ENCODE measurements at regions not wholly inside any gene's neighbourhood (a gene's known extent, or its start where the extent isn't known, plus 50 kb on each side); places are given as distances from the start of the nearest gene placed in this dataset.

- no peak for DNase-seq
Observed at GRCh38 chr2:238655974-238656722, 191.7 kb upstream of the TWIST2 start.

- no peak for DNase-seq
Observed at GRCh38 chr2:238657132-238658053, 190.5 kb upstream of the TWIST2 start.

- DNase-seq = no peak
Observed at GRCh38 chr2:238658054-238658407, 189.9 kb upstream of the TWIST2 start.

GRCh38 chr2:238658820-238659219 lies 189.1 kb upstream of the TWIST2 start:
- no peak for DNase-seq

GRCh38 chr2:238659231-238659630 lies 188.7 kb upstream of the TWIST2 start:
- no peak for DNase-seq

GRCh38 chr2:238663586-238663985 lies 184.3 kb upstream of the TWIST2 start:
- no peak for DNase-seq

GRCh38 chr2:238665919-238666318 lies 182.0 kb upstream of the TWIST2 start:
- DNase-seq = no peak

- no peak for DNase-seq
Observed at GRCh38 chr2:238666543-238666942, 181.3 kb upstream of the TWIST2 start.

- no peak for DNase-seq
Observed at GRCh38 chr2:238667008-238667407, 180.9 kb upstream of the TWIST2 start.

- DNase-seq = no peak
Observed at GRCh38 chr2:238667639-238668038, 180.2 kb upstream of the TWIST2 start.

- no peak for DNase-seq
Observed at GRCh38 chr2:238668426-238668825, 179.5 kb upstream of the TWIST2 start.

GRCh38 chr2:238669046-238669445 lies 178.8 kb upstream of the TWIST2 start:
- DNase-seq = no peak

- no peak for DNase-seq
Observed at GRCh38 chr2:238669581-238670080, 178.3 kb upstream of the TWIST2 start.

GRCh38 chr2:238670111-238670585 lies 177.7 kb upstream of the TWIST2 start:
- DNase-seq = no peak

- no peak for DNase-seq
Observed at GRCh38 chr2:238682536-238682935, 165.3 kb upstream of the TWIST2 start.

- DNase-seq = no peak
Observed at GRCh38 chr2:238684362-238685326, 163.2 kb upstream of the TWIST2 start.

GRCh38 chr2:238685327-238685709 lies 162.6 kb upstream of the TWIST2 start:
- DNase-seq = no peak

GRCh38 chr2:238685713-238686112 lies 162.2 kb upstream of the TWIST2 start:
- DNase-seq = no peak

GRCh38 chr2:238686223-238686622 lies 161.7 kb upstream of the TWIST2 start:
- DNase-seq = no peak

GRCh38 chr2:238688193-238689153 lies 159.4 kb upstream of the TWIST2 start:
- DNase-seq = no peak

- DNase-seq = no peak
Observed at GRCh38 chr2:238689331-238689730, 158.6 kb upstream of the TWIST2 start.
